Common myeloid progenitor, CD34-positive (primary cell): ENCODE measurements at regions not wholly inside any gene's neighbourhood (a gene's known extent, or its start where the extent isn't known, plus 50 kb on each side); places are given as distances from the start of the nearest gene placed in this dataset.
A peak's percentile ranks its signal among the peaks of the same experiment; 100 is the strongest.

Experiments
- CTCF ChIA-PET: fragments of 350-600 bp; sonication (Branson Sonifier 250); formaldehyde crosslinking; loops from one replicate; lab custom pipeline; 2021; ENCODE audit warnings: antibody characterized with exemption; lab: Charles Lee
- POLR2A ChIA-PET: fragments of 350-600 bp; sonication (Branson Sonifier 250); formaldehyde crosslinking; loops from one replicate; lab custom pipeline; 2021; ENCODE audit warnings: antibody characterized with exemption; lab: Charles Lee
- DNase-seq, 3 donors: peaks; one replicate each; pipeline versions ENCODE4 v3.0.0 to v3.0.0-alpha.2; 2013
- H3K27ac ChIP-seq, 2 experiments: 1 replicate in 1 of 2; 2 replicates in 1 of 2; pipeline ENCODE4 v1.7.0; 2013; ENCODE audit warnings: inconsistent platforms in 2 of 2, low read length in 2 of 2, mild to moderate bottlenecking in 2 of 2, low read depth in 1 of 2, moderate library complexity in 1 of 2; ENCODE audit not compliant: severe bottlenecking in 2 of 2, insufficient read depth in 1 of 2, poor library complexity in 1 of 2
- H3K27me3 ChIP-seq, 5 experiments: replicated peaks in 2 of 5; 1 replicate in 3 of 5; 2 replicates in 2 of 5; pipeline versions ENCODE4 v1.6.1 to v1.7.0; 2013; ENCODE audit warnings: low read length in 4 of 5, mild to moderate bottlenecking in 2 of 5, moderate library complexity in 2 of 5, inconsistent platforms in 1 of 5; ENCODE audit not compliant: insufficient read depth in 5 of 5, control insufficient read depth in 4 of 5
- H3K36me3 ChIP-seq, 4 experiments: 1 replicate in 2 of 4; 2 replicates in 2 of 4; pipeline versions ENCODE4 v1.6.1 to v1.7.0; 2013; ENCODE audit warnings: low read length in 3 of 4, control low read depth in 1 of 4, mild to moderate bottlenecking in 1 of 4; ENCODE audit not compliant: control insufficient read depth in 4 of 4, insufficient read depth in 4 of 4
- H3K4me1 ChIP-seq, 4 experiments: 1 replicate in 3 of 4; 2 replicates in 1 of 4; pipeline versions ENCODE4 v1.6.1 to v1.7.1; 2013; ENCODE audit warnings: low read length in 3 of 4, mild to moderate bottlenecking in 3 of 4, control low read depth in 1 of 4, inconsistent platforms in 1 of 4, moderate library complexity in 1 of 4; ENCODE audit not compliant: control insufficient read depth in 4 of 4, insufficient read depth in 4 of 4; ENCODE audit errors: control extremely low read depth in 1 of 4
- H3K4me3 ChIP-seq, 7 experiments: 1 replicate in 4 of 7; 2 replicates in 3 of 7; pipeline versions ENCODE4 v1.5.1 to v1.7.0; 2013; ENCODE audit warnings: mild to moderate bottlenecking in 7 of 7, low read length in 6 of 7, moderate library complexity in 6 of 7, inconsistent platforms in 2 of 7, low read depth in 2 of 7, control low read depth in 1 of 7; ENCODE audit not compliant: insufficient read depth in 4 of 7, control insufficient read depth in 1 of 7; ENCODE audit errors: extremely low read depth in 1 of 7
- H3K9me3 ChIP-seq, 5 experiments: 1 replicate in 4 of 5; 2 replicates in 1 of 5; pipeline versions ENCODE4 v1.6.1 to v1.7.1; 2013; ENCODE audit warnings: low read length in 4 of 5, mild to moderate bottlenecking in 2 of 5, inconsistent platforms in 1 of 5, low read depth in 1 of 5, moderate library complexity in 1 of 5; ENCODE audit not compliant: control insufficient read depth in 4 of 5, insufficient read depth in 2 of 5; ENCODE audit errors: control extremely low read depth in 1 of 5
- WGBS: methylation state at CpG from one replicate; pipeline ENCODE4 v1.1.5; 2013; ENCODE audit not compliant: insufficient coverage; 5-methylcytosine and 5-hydroxymethylcytosine counted together

- ChIA-PET CTCF (no interaction called here), POLR2A (no interaction called here)
- no peak overlapping the region for H3K4me3 ChIP-seq
- no peaks in the 10 kb centered on the region for H3K9me3 ChIP-seq
- no peak for DNase-seq
- H3K4me1 ChIP-seq: peaks cover 0 to 11% (median 4%) of the 10 kb centered on the region in 4 experiments
- no peaks in the 10 kb centered on the region for H3K36me3 ChIP-seq
- no peak overlapping the region for H3K27ac ChIP-seq
- H3K27me3 ChIP-seq: peaks cover 0 to 4% (median 0%) of the 10 kb centered on the region in 5 experiments
- WGBS: 100% methylated on average over 1 of the region's 4 CpGs
Measured at GRCh38 chr9:90085633-90086032, 480.8 kb downstream of the GADD45G start.

- Histone ChIP-seq H3K27me3 (peaks cover 0 to 3% (median 0%) of the 10 kb centered on the region in 5 experiments), H3K4me3 (no peak overlapping the region), H3K36me3 (no peaks in the 10 kb centered on the region), H3K9me3 (no peaks in the 10 kb centered on the region), H3K27ac (no peak overlapping the region), H3K4me1 (peaks cover 0 to 11% (median 4%) of the 10 kb centered on the region in 4 experiments)
- WGBS: 100% methylated on average over 1 of the region's 2 CpGs
- DNase-seq: no peak
- ChIA-PET CTCF (no interaction called here), POLR2A (no interaction called here)
Measured at GRCh38 chr9:90086101-90086511, 481.3 kb downstream of the GADD45G start.

GRCh38 chr9:90088434-90088833, 483.6 kb downstream of the GADD45G start:
- peaks cover 0 to 19% (median 8%) of the 10 kb centered on the region in 4 experiments for H3K4me1 ChIP-seq
- WGBS: 49% methylated on average over 5 of the region's 6 CpGs
- no peaks in the 10 kb centered on the region for H3K9me3 ChIP-seq
- H3K27ac ChIP-seq: no peak overlapping the region
- H3K27me3 ChIP-seq: peaks cover 0 to 1% (median 0%) of the 10 kb centered on the region in 5 experiments
- DNase-seq: peak in 1 of 3 donors; percentile 40
- ChIA-PET POLR2A (no interaction called here), CTCF (interaction anchor here (0.7 to 1.9 kb wide), 5 partner anchors 9 to 490 kb away, joined by 3 to 6 read pairs (median 4); no protein-coding TSS in a partner anchor)
- H3K36me3 ChIP-seq: no peaks in the 10 kb centered on the region
- H3K4me3 ChIP-seq: no peak overlapping the region

GRCh38 chr9:90088856-90089255, 484.0 kb downstream of the GADD45G start:
- H3K27ac ChIP-seq: no peak overlapping the region
- CTCF ChIA-PET: interaction anchor here (0.7 to 1.9 kb wide), 5 partner anchors 10 to 491 kb away, joined by 3 to 6 read pairs (median 4); no protein-coding TSS in a partner anchor
- peaks cover 0 to 19% (median 8%) of the 10 kb centered on the region in 4 experiments for H3K4me1 ChIP-seq
- DNase-seq: no peak
- no peak overlapping the region for H3K4me3 ChIP-seq
- H3K36me3 ChIP-seq: no peaks in the 10 kb centered on the region
- POLR2A ChIA-PET: no interaction called here
- H3K9me3 ChIP-seq: no peaks in the 10 kb centered on the region
- peaks cover 0 to 1% (median 0%) of the 10 kb centered on the region in 5 experiments for H3K27me3 ChIP-seq
- 87% methylated on average over 3 of the region's 4 CpGs for WGBS

GRCh38 chr9:90090997-90091396, 486.2 kb downstream of the GADD45G start:
- no peak overlapping the region for H3K27ac ChIP-seq
- ChIA-PET POLR2A (no interaction called here), CTCF (no interaction called here)
- H3K4me3 ChIP-seq: no peak overlapping the region
- H3K36me3 ChIP-seq: no peaks in the 10 kb centered on the region
- 100% methylated on average over 2 of the region's 4 CpGs for WGBS
- peaks cover 0 to 4% (median 0%) of the 10 kb centered on the region in 5 experiments for H3K27me3 ChIP-seq
- peaks cover 0 to 21% (median 7%) of the 10 kb centered on the region in 4 experiments for H3K4me1 ChIP-seq
- DNase-seq: no peak
- no peaks in the 10 kb centered on the region for H3K9me3 ChIP-seq

GRCh38 chr9:90092508-90092907, 487.7 kb downstream of the GADD45G start:
- WGBS: 41% methylated on average over 4 of the region's 4 CpGs
- Histone ChIP-seq H3K4me3 (no peak overlapping the region), H3K9me3 (no peaks in the 10 kb centered on the region), H3K27ac (no peak overlapping the region), H3K4me1 (peaks cover 0 to 22% (median 6%) of the 10 kb centered on the region in 4 experiments), H3K36me3 (no peaks in the 10 kb centered on the region), H3K27me3 (peaks cover 0 to 12% (median 0%) of the 10 kb centered on the region in 5 experiments)
- POLR2A ChIA-PET: no interaction called here
- DNase-seq: peak in 2 of 3 donors; percentile 29 to 44
- CTCF ChIA-PET: interaction anchor here (1.7 to 2.4 kb wide), 2 partner anchors 10 to 499 kb away, joined by 9 to 13 read pairs; no protein-coding TSS in a partner anchor

GRCh38 chr9:90095682-90096081, 490.9 kb downstream of the GADD45G start:
- no peaks in the 10 kb centered on the region for H3K36me3 ChIP-seq
- H3K4me1 ChIP-seq: peaks cover 0 to 18% (median 4%) of the 10 kb centered on the region in 4 experiments
- WGBS: 45% methylated on average over 11 of the region's 11 CpGs
- DNase-seq: peak in 2 of 3 donors; percentile 50 to 67
- ChIA-PET POLR2A (interaction anchor here (1.0 kb wide), 1 partner anchor 492 kb away, joined by 3 read pairs; the partner anchor contains the start of gene GADD45G), CTCF (interaction anchor here (1.1 to 5.1 kb wide), 7 partner anchors 15 to 519 kb away, joined by 3 to 67 read pairs (median 4); no protein-coding TSS in a partner anchor)
- H3K4me3 ChIP-seq: no peak overlapping the region
- peaks cover 0 to 12% (median 0%) of the 10 kb centered on the region in 5 experiments for H3K27me3 ChIP-seq
- no peak overlapping the region for H3K27ac ChIP-seq
- no peaks in the 10 kb centered on the region for H3K9me3 ChIP-seq
